ENCODE measurements at regions not wholly inside any gene's neighbourhood (a gene's known extent, or its start where the extent isn't known, plus 50 kb on each side); places are given as distances from the start of the nearest gene placed in this dataset.
A peak's percentile ranks its signal among the peaks of the same experiment; 100 is the strongest.

DNA sequence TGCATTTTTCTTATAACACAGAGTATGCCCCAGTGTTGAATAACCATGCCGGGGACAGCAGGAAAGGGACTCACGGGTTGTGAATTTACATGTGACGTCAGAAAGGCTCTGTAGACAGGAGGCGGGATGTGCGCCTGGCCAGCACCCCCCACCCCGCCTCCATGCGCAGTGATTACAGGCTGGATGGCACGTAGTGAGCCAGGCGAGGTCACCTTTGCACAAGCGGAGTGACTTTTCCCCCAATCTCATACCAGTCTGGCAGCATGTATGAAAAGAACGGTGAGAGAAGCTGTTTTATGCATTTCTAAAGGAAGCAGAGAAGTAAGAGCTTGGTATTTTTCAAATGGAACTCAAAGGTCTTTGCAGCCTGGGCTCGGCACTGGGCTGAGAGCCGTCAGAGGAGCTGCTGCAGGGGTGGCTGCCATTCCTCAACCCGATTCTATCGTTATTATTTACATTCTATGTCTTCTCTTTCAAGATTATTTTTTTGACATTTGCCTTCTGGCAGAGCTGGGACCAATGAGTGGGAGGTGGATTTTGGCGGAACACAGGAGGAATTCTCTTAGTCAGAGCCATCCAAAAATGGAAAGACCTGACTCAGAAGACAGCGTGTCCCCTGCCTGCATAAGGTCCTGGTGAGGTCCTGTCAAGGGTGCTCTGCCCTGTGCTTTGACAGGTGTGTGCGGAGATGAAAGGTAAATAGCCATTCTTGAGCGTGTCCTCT lies 115.6 kb upstream of the SLC45A1 start (continued):
- TF ChIP-seq MIXL1 (CRISPR knock-in tag; IDR thresholded peaks at IDR 0.05), result peak; percentile 53; the same call in 1 of the 2 replicates
- TF ChIP-seq CCDC6 (CRISPR knock-in tag; IDR thresholded peaks at IDR 0.05), result no peak
- TF ChIP-seq NBN (conservative IDR thresholded peaks at IDR 0.05), result no peak
- TF ChIP-seq ZNF333 (CRISPR knock-in tag; IDR thresholded peaks at IDR 0.05; ENCODE audit: borderline replicate concordance), result no peak
- TF ChIP-seq, protein P1, sequence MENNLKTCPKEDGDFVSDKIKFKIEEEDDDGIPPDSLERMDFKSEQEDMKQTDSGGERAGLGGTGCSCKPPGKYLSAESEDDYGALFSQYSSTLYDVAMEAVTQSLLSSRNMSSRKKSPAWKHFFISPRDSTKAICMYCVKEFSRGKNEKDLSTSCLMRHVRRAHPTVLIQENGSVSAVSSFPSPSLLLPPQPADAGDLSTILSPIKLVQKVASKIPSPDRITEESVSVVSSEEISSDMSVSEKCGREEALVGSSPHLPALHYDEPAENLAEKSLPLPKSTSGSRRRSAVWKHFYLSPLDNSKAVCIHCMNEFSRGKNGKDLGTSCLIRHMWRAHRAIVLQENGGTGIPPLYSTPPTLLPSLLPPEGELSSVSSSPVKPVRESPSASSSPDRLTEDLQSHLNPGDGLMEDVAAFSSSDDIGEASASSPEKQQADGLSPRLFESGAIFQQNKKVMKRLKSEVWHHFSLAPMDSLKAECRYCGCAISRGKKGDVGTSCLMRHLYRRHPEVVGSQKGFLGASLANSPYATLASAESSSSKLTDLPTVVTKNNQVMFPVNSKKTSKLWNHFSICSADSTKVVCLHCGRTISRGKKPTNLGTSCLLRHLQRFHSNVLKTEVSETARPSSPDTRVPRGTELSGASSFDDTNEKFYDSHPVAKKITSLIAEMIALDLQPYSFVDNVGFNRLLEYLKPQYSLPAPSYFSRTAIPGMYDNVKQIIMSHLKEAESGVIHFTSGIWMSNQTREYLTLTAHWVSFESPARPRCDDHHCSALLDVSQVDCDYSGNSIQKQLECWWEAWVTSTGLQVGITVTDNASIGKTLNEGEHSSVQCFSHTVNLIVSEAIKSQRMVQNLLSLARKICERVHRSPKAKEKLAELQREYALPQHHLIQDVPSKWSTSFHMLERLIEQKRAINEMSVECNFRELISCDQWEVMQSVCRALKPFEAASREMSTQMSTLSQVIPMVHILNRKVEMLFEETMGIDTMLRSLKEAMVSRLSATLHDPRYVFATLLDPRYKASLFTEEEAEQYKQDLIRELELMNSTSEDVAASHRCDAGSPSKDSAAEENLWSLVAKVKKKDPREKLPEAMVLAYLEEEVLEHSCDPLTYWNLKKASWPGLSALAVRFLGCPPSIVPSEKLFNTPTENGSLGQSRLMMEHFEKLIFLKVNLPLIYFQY (CRISPR knock-in tag; IDR thresholded peaks at IDR 0.05; ENCODE audit: borderline replicate concordance), result no peak
- no peak for TF ChIP-seq MATR3 (CRISPR knock-in tag; IDR thresholded peaks at IDR 0.05)
- 0 out of 2 replicates have a peak, but pooled peaks have one; percentile 14 for TF ChIP-seq ZNF335 (CRISPR knock-in tag; IDR thresholded peaks at IDR 0.05)
- TF ChIP-seq DPF2 (CRISPR knock-in tag; IDR thresholded peaks at IDR 0.05; ENCODE audit: borderline replicate concordance, low read depth), result 0 out of 2 replicates have a peak, but pooled peaks have one; percentile 44
- TF ChIP-seq SP1 (IDR thresholded peaks at IDR 0.05), result no peak
- no peak for TF ChIP-seq SP1 (CRISPR knock-in tag; IDR thresholded peaks at IDR 0.05)
- TF ChIP-seq, protein P2, sequence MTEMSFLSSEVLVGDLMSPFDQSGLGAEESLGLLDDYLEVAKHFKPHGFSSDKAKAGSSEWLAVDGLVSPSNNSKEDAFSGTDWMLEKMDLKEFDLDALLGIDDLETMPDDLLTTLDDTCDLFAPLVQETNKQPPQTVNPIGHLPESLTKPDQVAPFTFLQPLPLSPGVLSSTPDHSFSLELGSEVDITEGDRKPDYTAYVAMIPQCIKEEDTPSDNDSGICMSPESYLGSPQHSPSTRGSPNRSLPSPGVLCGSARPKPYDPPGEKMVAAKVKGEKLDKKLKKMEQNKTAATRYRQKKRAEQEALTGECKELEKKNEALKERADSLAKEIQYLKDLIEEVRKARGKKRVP (CRISPR knock-in tag; IDR thresholded peaks at IDR 0.05), result peak in 1 of 2 experiments; percentile 60; a peak in 1 of 4 replicates
- no peak for TF ChIP-seq ZNF562 (CRISPR knock-in tag; IDR thresholded peaks at IDR 0.05; ENCODE audit: borderline replicate concordance)
- TF ChIP-seq, protein P3, sequence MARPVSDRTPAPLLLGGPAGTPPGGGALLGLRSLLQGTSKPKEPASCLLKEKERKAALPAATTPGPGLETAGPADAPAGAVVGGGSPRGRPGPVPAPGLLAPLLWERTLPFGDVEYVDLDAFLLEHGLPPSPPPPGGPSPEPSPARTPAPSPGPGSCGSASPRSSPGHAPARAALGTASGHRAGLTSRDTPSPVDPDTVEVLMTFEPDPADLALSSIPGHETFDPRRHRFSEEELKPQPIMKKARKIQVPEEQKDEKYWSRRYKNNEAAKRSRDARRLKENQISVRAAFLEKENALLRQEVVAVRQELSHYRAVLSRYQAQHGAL (CRISPR knock-in tag; IDR thresholded peaks at IDR 0.05; ENCODE audit: not compliant biosample characterization), result no peak
- TF ChIP-seq RBFOX2 (IDR thresholded peaks at IDR 0.05; ENCODE audit: low read depth, low read length), result peak; percentile 53; the same call in 1 of the 2 replicates
- TF ChIP-seq MED1 (CRISPR knock-in tag; IDR thresholded peaks at IDR 0.05), result peak; percentile 100
- TF ChIP-seq JUN (CRISPR knock-in tag; IDR thresholded peaks at IDR 0.05), result 0 out of 2 replicates have a peak, but pooled peaks have one; percentile 28
- peak; percentile 65; the same call in 1 of the 2 replicates for TF ChIP-seq MYC (CRISPR knock-in tag; IDR thresholded peaks at IDR 0.05; ENCODE audit: borderline replicate concordance)
- no peak for TF ChIP-seq SOX13 (IDR thresholded peaks at IDR 0.05)
- peak in 1 of 2 experiments; percentile 27; a peak in 1 of 4 replicates for TF ChIP-seq SOX13 (CRISPR knock-in tag; conservative IDR thresholded peaks at IDR 0.05 in 1 of 2, IDR thresholded peaks at IDR 0.05 in 1 of 2)
- TF ChIP-seq, protein P4, sequence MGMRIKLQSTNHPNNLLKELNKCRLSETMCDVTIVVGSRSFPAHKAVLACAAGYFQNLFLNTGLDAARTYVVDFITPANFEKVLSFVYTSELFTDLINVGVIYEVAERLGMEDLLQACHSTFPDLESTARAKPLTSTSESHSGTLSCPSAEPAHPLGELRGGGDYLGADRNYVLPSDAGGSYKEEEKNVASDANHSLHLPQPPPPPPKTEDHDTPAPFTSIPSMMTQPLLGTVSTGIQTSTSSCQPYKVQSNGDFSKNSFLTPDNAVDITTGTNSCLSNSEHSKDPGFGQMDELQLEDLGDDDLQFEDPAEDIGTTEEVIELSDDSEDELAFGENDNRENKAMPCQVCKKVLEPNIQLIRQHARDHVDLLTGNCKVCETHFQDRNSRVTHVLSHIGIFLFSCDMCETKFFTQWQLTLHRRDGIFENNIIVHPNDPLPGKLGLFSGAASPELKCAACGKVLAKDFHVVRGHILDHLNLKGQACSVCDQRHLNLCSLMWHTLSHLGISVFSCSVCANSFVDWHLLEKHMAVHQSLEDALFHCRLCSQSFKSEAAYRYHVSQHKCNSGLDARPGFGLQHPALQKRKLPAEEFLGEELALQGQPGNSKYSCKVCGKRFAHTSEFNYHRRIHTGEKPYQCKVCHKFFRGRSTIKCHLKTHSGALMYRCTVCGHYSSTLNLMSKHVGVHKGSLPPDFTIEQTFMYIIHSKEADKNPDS (CRISPR knock-in tag; IDR thresholded peaks at IDR 0.05), result no peak
- TF ChIP-seq HDAC2 (CRISPR knock-in tag; IDR thresholded peaks at IDR 0.05), result peak; percentile 52; the same call in 1 of the 2 replicates
- no peak for TF ChIP-seq ZNF570 (CRISPR knock-in tag; IDR thresholded peaks at IDR 0.05; ENCODE audit: borderline replicate concordance)
- TF ChIP-seq ZFX (CRISPR knock-in tag; IDR thresholded peaks at IDR 0.05; ENCODE audit: low read depth), result peak; percentile 36
